C1 segment of cervical spinal cord (tissue), 14 donors: ENCODE measurements at regions not wholly inside any gene's neighbourhood (a gene's known extent, or its start where the extent isn't known, plus 50 kb on each side); places are given as distances from the start of the nearest gene placed in this dataset.
"Not testable (repeated sequence)": the region's sequence is repeated elsewhere in the genome, so short reads cannot be mapped to it uniquely, and the experiment has no call there.

Experiments used
- DNase-seq, 14 donors: peaks; one replicate each; lab custom pipeline; 2025; lab: John Stamatoyannopoulos, UW

GRCh38 chr14:89061696-89062095 lies 237.2 kb downstream of the TTC8 start:
- DNase-seq: no peak

- DNase-seq: no peak
These were observed 241.4 kb downstream of the TTC8 start for GRCh38 chr14:89065879-89066278.

DNA sequence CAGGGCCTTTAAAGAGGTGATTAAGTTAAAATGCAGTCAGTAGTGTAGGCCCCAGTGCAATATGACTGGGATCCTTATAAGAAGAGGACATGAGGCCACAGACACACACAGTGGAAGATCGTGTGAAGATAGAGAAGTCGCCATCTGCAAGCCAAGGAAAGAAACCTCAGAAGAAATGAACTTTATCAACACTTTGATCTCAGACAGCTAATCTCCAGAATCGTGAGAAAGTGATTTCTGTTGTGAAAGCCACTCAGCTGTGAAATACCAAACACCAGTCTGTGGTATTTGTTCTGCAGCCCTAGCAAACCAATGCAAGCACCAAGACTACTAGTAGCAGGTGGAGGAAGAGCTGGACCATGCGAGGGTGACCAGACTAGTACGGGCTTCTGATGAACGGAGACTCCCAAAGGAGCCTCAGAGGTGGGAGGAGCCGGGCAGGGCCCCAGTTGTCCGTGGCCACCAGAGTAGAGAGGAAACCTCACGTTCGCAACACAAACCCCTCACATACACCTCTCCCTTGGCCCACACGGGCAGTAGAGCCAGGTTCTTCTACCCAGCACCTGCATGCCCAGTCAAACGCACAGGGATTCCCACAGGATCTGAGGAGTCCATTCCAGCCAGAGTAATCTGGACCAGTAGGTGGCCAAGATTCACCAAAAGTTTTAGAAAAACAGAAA lies 243.0 kb downstream of the TTC8 start:
- DNase-seq: no peak

DNA sequence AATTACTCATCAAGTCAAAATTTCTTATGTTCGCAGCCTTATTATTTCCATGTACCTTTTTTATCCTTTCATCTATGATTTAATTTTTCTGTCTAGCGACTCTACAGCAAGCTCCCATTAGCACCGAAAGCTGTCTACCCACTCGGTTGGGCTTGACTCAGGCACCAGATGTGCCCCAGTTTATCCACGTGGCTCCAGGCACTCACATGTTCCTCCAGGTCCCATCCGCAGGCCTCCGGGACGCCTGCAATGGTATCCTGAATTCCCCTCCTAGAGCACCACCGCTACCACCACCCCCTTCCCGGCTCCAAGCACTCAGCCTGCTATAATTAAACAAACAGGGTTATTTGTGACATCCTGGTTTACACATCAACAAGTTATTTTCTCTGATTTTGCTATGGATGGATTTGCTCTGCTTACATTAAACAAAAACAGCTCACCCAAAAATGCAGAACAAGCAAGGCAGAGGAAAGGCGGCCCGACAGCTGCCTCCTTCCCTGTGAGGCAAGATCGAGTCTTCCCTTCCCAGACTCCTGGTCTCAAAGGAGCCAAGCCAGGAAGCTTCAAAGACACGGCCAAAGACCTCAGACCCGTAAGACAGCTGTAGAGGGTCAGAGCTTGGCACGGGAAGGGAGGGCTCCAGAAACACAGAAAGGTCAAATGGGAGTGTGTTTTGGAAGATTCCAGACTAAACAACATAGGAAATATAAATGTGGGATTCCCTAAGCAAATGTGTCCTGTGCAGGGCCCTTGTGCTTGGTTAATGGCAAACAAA lies 253.8 kb downstream of the TTC8 start:
- no peak for DNase-seq

DNA sequence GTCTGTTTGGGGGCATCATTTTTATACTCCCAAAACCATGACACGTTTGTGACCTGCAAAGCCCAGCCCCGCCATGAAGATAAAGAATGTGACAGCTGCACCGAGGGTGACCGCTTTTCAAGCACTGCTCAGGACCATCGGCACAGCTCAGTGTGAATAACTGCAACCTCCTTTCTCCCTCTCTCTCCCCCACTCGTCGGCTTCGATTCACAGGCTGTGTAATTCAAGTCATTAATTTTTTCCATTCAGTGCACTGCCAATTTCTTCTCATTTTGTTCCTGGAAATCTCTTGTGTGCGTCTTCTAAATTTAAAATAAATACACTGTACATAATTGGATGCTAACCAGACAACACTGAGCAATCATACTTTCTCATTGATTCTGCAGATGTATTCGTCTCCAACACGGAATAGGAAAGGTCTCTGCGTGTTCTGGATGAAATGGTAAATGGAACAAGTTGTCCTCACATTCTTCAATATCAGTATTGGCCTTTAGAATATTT lies 260.8 kb downstream of the TTC8 start:
- DNase-seq: no peak

- no peak for DNase-seq
These were observed 261.4 kb downstream of the TTC8 start for GRCh38 chr14:89085737-89086382.

DNA sequence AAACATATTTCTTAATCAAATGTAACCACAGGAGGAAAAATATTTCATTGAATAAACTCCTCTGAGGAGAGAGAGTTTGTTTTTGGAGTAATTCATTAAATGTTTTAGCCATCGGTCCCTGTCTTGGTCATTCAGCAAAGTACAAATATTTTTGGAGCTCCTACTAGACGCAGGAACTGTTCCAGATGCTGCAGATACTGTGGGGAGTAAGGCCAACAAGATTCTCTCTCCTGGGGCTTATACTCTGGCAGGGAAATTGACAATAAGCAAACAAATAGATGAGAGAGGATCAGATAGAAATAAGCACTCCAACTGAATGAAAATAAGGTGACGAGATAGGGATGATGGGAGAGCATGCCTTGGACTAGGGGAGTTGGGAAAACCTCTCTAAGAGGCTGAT lies 264.1 kb downstream of the TTC8 start:
- no peak for DNase-seq

GRCh38 chr14:89089330-89089729 lies 264.9 kb downstream of the TTC8 start:
- DNase-seq: no peak

GRCh38 chr14:89091781-89092180 lies 267.3 kb downstream of the TTC8 start:
- DNase-seq: no peak

DNA sequence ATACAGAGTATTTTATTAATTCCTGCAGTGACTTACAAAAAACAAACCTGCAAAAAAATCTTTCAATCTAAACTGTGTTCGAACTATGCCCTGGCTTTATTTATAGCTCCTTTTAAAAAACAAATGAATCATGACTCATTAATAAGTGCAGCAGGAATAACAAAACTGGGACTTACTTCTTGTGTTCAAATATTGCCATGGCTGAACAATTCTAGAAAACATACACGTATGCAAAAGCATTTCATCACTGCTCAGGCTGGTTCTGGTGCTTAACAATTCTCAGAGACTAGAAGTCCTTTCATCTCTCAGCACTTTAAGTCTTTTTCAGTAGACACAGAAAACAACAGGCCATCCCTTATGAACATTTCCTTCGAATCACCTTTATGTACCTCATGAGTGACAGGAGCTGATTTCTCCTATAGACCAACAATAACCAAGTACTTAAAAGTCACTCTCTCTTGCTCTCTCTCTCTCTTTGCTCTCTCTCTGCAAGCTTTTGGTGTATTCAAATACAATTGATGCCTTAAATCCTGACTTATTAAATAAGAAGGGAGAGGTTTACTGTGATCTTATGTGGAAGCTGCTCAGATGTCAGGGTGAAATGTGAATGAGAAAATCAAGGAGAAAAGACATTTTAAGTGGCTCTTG lies 268.8 kb downstream of the TTC8 start:
- no peak for DNase-seq

DNA sequence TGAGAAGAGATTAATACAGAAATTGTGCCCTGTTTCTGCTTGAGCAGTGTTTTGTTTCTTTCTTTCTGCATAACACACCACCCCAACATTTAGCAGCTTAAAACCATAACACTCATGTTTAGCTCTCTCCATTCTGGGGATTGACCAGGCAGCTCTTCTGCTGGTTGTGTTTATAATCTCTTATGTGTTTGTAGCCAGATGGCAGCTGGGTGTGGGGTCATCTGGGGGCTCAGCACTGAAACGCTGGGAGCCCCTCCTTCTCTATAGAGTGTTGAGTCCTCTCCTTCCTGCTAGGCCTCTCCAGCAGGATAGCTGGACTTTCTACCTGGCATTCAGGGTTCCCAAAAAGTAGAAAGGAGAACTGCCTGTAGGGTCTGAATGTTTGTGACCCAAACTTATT lies 270.6 kb downstream of the TTC8 start:
- no peak for DNase-seq

GRCh38 chr14:89096946-89097345 lies 272.5 kb downstream of the TTC8 start:
- DNase-seq: no peak

DNA sequence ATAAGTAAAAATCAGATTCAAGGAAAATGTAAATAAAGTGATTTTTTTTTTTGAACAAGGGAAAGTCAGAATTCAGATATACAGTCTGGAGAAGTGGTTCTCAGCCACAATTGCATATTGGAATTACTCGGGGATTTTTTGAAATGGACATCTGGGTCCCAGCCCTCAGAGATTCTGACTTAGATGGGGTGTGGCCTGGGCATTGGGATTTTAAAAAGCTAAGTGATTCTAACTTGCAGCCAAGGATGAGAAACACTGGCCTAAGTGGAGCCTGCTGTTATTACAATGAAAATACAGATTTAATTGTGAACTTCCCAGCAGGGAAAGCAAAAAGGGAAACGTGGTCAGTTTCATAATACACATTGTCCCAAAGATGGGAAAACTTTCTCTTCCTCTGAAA lies 273.8 kb downstream of the TTC8 start:
- DNase-seq: no peak

- not testable (repeated sequence) for DNase-seq
These were observed 279.8 kb downstream of the TTC8 start for GRCh38 chr14:89104171-89104817.

DNA sequence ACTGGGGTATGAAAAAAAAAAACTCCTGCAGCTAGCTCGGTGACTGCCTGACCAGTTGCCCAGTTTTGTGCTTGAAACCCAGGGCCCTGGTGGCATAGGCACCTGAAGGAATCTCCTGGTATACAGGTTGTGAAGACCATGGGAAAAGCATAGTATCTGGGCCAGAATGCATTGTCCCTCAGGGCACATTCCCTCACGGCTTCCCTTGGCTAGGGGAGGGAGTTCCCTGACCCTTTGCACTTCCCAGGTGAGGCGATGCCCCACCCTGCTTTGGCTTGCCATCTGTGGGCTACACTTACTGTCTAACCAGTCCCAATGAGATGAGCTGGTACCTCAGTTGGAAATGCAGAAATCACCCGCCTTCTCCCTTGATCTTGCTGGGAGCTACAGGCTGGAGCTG lies 280.4 kb downstream of the TTC8 start:
- not testable (repeated sequence) for DNase-seq
